Gastrocnemius medialis (tissue), 4 donors: ENCODE measurements at regions not wholly inside any gene's neighbourhood (a gene's known extent, or its start where the extent isn't known, plus 50 kb on each side); places are given as distances from the start of the nearest gene placed in this dataset.

ENCODE experiments used
- ATAC-seq, 2 donors: fragments of 150-250 bp; one replicate each; pipeline ENCODE4 v1.9.1; 2016
- DNase-seq, 2 donors: peaks; one replicate each; pipeline ENCODE4 v3.0.0-alpha.2; 2019
- H3K27ac ChIP-seq, 4 donors: fragments of 200-600 bp; sonication (generic); 1 replicate in 1 of 4; 2 replicates in 3 of 4; pipeline ENCODE4 v1.5.1; 2016 to 2018; ENCODE audit warnings: mild to moderate bottlenecking in 2 of 4, moderate library complexity in 1 of 4
- H3K27me3 ChIP-seq, 3 donors: fragments of 200-600 bp; sonication (generic) in 2 of 3; 1 replicate in 1 of 3; 2 replicates in 2 of 3; pipeline versions ENCODE4 v1.5.1 to v1.6.0; 2016 to 2019; ENCODE audit warnings: mild to moderate bottlenecking in 1 of 3, moderate library complexity in 1 of 3
- H3K36me3 ChIP-seq, 2 donors: fragments of 200-600 bp; sonication (generic) in 1 of 2; one replicate each; pipeline ENCODE4 v1.5.1; 2017 to 2018
- H3K4me1 ChIP-seq, 2 donors: fragments of 200-600 bp; sonication (generic) in 1 of 2; one replicate each; pipeline ENCODE4 v1.5.1; 2016 to 2017; ENCODE audit warnings: mild to moderate bottlenecking in 2 of 2
- H3K4me3 ChIP-seq, 4 donors: fragments of 200-600 bp; sonication (generic) in 3 of 4; 1 replicate in 1 of 4; 2 replicates in 3 of 4; pipeline ENCODE4 v1.5.1; 2016 to 2019; ENCODE audit warnings: mild to moderate bottlenecking in 2 of 4
- H3K9me3 ChIP-seq, 3 donors: fragments of 200-600 bp; sonication (generic) in 2 of 3; 1 replicate in 1 of 3; 2 replicates in 2 of 3; pipeline ENCODE4 v1.5.1; 2016 to 2019
- POLR2A ChIP-seq, 2 donors: fragments of 450-650 bp; IDR thresholded peaks; one replicate each; pipeline ENCODE4 v1.6.1; 2017; ENCODE audit warnings: antibody characterized with exemption in 2 of 2, mild to moderate bottlenecking in 2 of 2, moderate library complexity in 2 of 2
- in situ Hi-C, 4 donors: fragments of 200-750 bp; cut with MboI; loops; one replicate each; pipeline versions ENCODE4 v1.15.0 to v1.8.0; 2017; ENCODE audit warnings: low sequenced_read_pairs in 4 of 4
- intact Hi-C: fragments of 100-400 bp; cut with DNase I; formaldehyde crosslinking; loops from one replicate; pipeline ENCODE4 v1.15.1; 2023; ENCODE audit warnings: low total_unique reads
- TF ChIP-seq, protein P1 (sequence below), 5 experiments: fragments of 450-650 bp in 3 of 5; fragments of 200-600 bp in 2 of 5; sonication (generic) in 2 of 5; IDR thresholded peaks in 4 of 5; conservative IDR thresholded peaks in 1 of 5; 1 replicate in 4 of 5; 2 replicates in 1 of 5; pipeline ENCODE4 v1.5.1; 2016 to 2019; ENCODE audit warnings: antibody characterized with exemption in 5 of 5, mild to moderate bottlenecking in 3 of 5, moderate library complexity in 3 of 5

DNA sequence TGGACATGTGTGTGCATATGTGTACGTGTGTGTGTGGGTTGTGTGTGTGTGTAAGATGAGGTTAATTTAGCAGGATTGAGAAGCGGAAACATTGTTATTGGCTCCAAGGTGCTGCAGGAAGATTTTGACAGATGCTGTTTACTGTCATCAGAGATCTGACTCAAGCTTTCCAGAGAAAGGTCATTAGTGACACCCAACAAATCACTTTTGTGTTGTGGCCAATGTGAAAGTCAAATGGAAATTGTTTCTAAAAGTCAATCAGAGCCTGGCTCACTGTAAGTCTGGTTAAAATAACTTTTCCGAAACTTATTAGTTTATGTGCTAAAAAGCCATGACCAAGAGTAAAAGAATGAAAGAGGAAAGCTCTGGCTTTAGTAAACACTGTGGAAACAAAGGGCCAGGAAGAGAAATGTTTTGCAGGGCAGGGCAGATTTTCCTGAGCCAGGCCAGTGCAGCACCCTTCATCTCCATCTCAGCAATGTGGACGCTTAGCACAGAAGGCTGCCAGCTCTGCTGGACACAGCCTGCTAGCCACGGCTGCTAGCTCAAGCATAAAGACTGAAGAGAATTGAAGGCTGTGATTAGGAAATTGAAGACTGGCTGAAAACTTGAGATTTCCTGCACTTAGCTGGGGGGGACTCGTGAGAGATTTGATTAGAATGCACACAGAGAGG is 235.8 kb downstream of the NEDD1 start:
- Histone ChIP-seq H3K4me1 (no peaks in the 10 kb centered on the region), H3K27ac (no peak overlapping the region), H3K27me3 (no peaks in the 10 kb centered on the region), H3K9me3 (no peaks in the 10 kb centered on the region), H3K4me3 (no peak overlapping the region), H3K36me3 (no peaks in the 10 kb centered on the region)
- DNase-seq: no peak
- in situ Hi-C loops (no loop called here), intact Hi-C loops (no loop called here)
- no peak for TF ChIP-seq POLR2A (IDR thresholded peaks at IDR 0.05)
- TF ChIP-seq, protein P1, sequence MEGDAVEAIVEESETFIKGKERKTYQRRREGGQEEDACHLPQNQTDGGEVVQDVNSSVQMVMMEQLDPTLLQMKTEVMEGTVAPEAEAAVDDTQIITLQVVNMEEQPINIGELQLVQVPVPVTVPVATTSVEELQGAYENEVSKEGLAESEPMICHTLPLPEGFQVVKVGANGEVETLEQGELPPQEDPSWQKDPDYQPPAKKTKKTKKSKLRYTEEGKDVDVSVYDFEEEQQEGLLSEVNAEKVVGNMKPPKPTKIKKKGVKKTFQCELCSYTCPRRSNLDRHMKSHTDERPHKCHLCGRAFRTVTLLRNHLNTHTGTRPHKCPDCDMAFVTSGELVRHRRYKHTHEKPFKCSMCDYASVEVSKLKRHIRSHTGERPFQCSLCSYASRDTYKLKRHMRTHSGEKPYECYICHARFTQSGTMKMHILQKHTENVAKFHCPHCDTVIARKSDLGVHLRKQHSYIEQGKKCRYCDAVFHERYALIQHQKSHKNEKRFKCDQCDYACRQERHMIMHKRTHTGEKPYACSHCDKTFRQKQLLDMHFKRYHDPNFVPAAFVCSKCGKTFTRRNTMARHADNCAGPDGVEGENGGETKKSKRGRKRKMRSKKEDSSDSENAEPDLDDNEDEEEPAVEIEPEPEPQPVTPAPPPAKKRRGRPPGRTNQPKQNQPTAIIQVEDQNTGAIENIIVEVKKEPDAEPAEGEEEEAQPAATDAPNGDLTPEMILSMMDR (IDR thresholded peaks at IDR 0.05 in 4 of 5, conservative IDR thresholded peaks at IDR 0.05 in 1 of 5): no peak
- ATAC-seq: no peak

DNA sequence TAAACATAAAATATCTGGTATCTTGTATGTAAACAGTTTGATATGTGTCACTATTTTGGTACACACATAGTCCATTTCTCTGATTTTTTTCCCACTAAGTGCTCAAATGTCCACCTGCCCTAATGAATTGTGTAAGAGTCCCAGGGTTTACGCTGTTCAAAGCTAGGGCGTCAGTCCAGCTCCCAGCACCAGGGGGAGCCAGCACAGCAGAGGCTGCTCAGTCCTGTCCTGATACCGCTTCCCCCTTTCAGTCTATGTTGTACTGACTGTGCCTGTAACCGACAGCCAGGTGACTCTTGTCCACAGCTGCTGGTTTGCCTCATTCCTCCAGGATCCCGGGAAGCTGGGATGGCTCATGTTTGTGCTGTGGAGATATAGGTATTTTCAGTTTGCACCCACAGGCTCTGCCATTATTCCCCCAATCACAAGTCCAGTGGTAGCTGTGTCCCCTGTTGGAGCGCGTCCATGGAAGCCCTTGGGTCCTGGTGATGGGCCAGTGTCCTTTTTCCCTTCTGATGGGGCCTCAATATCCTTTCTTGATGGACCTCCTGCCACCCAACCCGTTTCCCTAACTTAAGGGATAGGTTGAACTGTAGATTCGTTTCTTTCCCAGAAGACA is 242.0 kb downstream of the NEDD1 start:
- ATAC-seq (no peak), DNase-seq (no peak)
- Histone ChIP-seq H3K36me3 (no peaks in the 10 kb centered on the region), H3K4me3 (no peak overlapping the region), H3K27me3 (no peaks in the 10 kb centered on the region), H3K4me1 (no peaks in the 10 kb centered on the region), H3K27ac (no peak overlapping the region), H3K9me3 (no peaks in the 10 kb centered on the region)
- TF ChIP-seq, protein P1 (IDR thresholded peaks at IDR 0.05 in 4 of 5, conservative IDR thresholded peaks at IDR 0.05 in 1 of 5): peak in 4 of 5 experiments; percentile 5 to 39 (median 20)
- no peak for TF ChIP-seq POLR2A (IDR thresholded peaks at IDR 0.05)
- intact Hi-C loops: no loop called here
- in situ Hi-C loops: no loop called here

DNA sequence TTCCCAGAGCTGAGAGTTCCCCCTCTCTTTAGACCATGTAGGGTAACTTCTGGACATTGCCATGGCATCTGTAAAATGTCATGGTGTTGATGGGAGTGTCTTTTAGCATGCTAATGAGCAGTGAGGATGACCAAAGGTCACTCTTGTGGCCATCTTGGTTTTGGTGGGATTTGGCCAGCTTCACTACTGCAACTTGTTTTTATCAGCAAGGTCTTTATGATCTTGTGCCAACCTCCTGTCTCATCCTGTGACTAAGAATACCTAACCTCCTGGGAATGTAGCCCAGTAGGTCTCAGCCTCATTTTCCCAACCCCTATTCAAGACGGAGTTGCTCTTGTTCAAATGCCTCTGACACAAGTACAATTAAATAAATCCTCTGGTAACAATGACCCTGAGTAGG is 244.4 kb downstream of the NEDD1 start:
- intact Hi-C loops (no loop called here), in situ Hi-C loops (no loop called here)
- TF ChIP-seq, protein P1 (IDR thresholded peaks at IDR 0.05 in 4 of 5, conservative IDR thresholded peaks at IDR 0.05 in 1 of 5): no peak
- no peak for TF ChIP-seq POLR2A (IDR thresholded peaks at IDR 0.05)
- no peak for ATAC-seq
- DNase-seq: no peak
- Histone ChIP-seq H3K4me3 (no peak overlapping the region), H3K4me1 (no peaks in the 10 kb centered on the region), H3K27me3 (no peaks in the 10 kb centered on the region), H3K36me3 (no peaks in the 10 kb centered on the region), H3K9me3 (no peaks in the 10 kb centered on the region), H3K27ac (no peak overlapping the region)

DNA sequence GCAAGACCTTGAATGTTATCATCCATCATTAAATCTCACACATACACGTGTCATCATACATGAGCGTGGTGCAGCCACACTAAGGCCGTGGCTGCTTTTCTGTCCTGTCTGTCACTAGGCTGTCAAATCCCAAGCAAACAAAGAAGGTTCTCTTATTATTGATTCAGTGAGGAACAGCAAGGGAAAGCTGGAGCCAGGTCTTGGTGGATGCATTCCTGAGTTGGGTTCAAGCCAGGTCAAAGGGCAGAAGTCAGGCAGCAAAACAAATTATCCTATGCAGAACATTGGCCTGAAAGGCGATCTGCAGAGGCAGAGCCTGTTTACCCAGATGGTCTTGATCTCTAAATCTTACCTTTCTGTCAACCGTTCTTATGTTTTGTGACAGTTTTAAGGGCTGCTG is 252.3 kb downstream of the NEDD1 start:
- TF ChIP-seq POLR2A (IDR thresholded peaks at IDR 0.05): no peak
- TF ChIP-seq, protein P1 (IDR thresholded peaks at IDR 0.05 in 4 of 5, conservative IDR thresholded peaks at IDR 0.05 in 1 of 5): no peak
- Histone ChIP-seq H3K27ac (no peak overlapping the region), H3K4me1 (no peaks in the 10 kb centered on the region), H3K36me3 (no peaks in the 10 kb centered on the region), H3K9me3 (no peaks in the 10 kb centered on the region), H3K4me3 (no peak overlapping the region), H3K27me3 (no peaks in the 10 kb centered on the region)
- ATAC-seq (no peak), DNase-seq (no peak)
- in situ Hi-C loops (no loop called here), intact Hi-C loops (no loop called here)
